Fibroblast of villous mesenchyme (primary cell): ENCODE measurements at regions not wholly inside any gene's neighbourhood (a gene's known extent, or its start where the extent isn't known, plus 50 kb on each side); places are given as distances from the start of the nearest gene placed in this dataset.

Experiments
- DNase-seq: peaks from one replicate; pipeline ENCODE4 v3.0.0-alpha.2; 2010; ENCODE audit warnings: low read depth
- H3K4me3 ChIP-seq: 2 replicates; pipeline ENCODE4 v1.5.1; 2011; ENCODE audit warnings: low read depth, mild to moderate bottlenecking, low read length
- TF ChIP-seq, protein P1 (sequence below): IDR thresholded peaks from 2 replicates; pipeline ENCODE4 v1.5.1; 2012; ENCODE audit warnings: low read depth, mild to moderate bottlenecking, low read length; ENCODE audit not compliant: insufficient read depth

DNA sequence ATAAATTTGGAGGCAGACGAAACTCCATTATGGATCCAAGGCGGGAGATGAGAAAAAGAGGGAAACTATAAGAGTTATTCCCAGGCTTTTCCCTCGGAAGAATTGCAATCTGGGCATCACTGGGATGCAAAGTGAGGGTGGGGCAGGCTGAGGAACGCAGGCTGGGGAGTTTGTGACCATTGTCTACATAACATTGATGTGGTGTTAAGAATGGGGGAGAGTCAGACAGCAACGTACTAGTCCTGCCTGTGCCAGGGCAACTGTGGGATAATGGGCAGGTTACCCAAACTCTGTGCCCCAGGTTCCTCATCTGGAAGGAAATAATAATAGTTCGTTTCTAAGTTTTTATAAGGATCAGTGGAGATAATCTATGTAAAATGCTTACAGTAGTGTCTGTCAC lies 84.4 kb upstream of the SIX2 start:
- TF ChIP-seq, protein P1, sequence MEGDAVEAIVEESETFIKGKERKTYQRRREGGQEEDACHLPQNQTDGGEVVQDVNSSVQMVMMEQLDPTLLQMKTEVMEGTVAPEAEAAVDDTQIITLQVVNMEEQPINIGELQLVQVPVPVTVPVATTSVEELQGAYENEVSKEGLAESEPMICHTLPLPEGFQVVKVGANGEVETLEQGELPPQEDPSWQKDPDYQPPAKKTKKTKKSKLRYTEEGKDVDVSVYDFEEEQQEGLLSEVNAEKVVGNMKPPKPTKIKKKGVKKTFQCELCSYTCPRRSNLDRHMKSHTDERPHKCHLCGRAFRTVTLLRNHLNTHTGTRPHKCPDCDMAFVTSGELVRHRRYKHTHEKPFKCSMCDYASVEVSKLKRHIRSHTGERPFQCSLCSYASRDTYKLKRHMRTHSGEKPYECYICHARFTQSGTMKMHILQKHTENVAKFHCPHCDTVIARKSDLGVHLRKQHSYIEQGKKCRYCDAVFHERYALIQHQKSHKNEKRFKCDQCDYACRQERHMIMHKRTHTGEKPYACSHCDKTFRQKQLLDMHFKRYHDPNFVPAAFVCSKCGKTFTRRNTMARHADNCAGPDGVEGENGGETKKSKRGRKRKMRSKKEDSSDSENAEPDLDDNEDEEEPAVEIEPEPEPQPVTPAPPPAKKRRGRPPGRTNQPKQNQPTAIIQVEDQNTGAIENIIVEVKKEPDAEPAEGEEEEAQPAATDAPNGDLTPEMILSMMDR: no peak
- DNase-seq: no peak
- H3K4me3 ChIP-seq: no peak overlapping the region

- H3K4me3 ChIP-seq: no peak overlapping the region
- TF ChIP-seq, protein P1: no peak
- no peak for DNase-seq
Measured at GRCh38 chr2:45093181-45093580, 83.9 kb upstream of the SIX2 start.

DNA sequence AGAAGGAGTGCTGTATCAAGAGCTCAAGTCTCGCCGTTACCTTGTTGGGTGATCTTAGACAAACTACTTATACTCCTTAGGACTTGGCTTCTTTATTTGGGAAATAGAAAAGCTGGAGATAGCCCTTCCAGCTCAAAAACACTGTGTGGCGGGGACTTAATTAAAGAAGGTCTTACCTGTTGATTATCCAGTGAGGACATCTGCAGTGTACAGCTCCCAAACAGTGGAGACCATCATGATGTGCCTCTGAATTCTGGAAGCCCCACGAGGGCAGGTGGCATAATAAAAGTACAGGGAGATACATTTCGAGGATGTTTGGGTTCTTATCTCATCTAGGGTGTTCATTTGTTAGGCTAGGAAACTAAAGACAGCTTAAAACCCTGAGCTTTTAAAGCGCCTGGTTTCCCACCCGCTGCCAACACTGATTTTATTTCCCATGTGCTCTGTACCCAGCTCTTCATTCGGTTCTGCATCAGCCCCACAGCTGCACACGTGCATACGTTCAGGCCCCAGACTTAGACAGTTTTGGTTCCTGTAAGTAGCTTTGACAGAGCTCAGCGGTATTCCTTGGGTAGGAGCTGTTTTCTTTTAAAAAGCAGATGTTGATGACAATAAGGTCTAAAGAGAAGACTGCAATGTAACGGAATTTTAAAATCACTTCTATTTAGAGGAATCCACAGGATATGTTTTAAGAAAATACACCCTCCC lies 80.5 kb upstream of the SIX2 start:
- DNase-seq: no peak
- TF ChIP-seq, protein P1: no peak
- no peak overlapping the region for H3K4me3 ChIP-seq

- no peak for DNase-seq
- TF ChIP-seq, protein P1: no peak
- no peak overlapping the region for H3K4me3 ChIP-seq
Measured at GRCh38 chr2:45085487-45085886, 76.2 kb upstream of the SIX2 start.

DNA sequence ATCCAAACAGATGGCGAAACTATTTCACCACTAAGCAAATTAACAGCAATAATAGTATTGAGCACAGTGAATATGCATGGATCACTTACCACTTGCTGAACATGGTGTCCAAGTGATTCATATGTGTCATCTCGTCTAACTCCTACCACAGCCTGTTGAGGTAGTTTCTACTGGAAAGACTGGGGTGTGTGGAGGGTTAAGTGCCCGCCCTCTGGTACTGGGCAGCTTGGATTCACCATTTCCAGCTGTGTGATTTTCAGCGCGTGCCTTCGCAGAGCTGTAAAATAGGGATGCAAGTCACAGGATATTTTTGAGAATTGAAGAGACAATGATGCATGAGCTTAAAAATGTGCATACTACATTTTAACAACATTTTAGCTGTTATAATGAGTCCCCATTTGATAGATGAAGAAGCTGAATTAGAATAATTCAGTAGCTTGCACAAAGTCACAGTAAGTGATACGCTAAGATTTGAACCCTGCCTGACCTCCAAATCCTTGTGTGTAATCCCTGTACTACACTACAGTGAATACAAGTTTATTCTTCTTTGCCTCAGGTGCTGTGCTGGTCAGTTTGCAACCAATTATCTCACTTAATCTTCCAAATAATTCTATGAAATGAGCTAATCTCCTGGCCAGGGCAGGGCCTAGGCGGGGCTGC lies 75.2 kb upstream of the SIX2 start:
- H3K4me3 ChIP-seq: no peak overlapping the region
- no peak for DNase-seq
- TF ChIP-seq, protein P1: no peak

DNA sequence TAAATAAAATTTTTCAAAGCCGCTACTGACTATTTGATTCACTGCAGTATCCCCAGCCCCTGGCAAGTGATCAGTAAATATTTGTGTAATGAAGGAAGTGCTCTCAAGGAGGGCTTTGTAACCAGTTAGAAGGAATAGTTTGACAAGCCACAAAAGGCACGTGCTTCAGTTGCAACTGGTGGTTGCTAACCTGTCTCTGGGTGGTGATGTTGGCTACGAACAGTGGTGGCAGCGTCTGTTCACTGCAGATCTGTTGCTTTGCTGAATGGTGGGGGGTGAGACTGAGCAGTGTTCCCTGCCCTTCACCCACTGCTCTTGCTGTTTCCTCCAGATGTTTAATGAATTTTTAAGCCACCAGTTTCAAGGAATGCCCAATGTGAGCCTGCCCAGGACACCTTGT lies 73.9 kb upstream of the SIX2 start:
- H3K4me3 ChIP-seq: no peak overlapping the region
- TF ChIP-seq, protein P1: no peak
- DNase-seq: no peak
